ENCODE measurements at regions not wholly inside any gene's neighbourhood (a gene's known extent, or its start where the extent isn't known, plus 50 kb on each side); places are given as distances from the start of the nearest gene placed in this dataset.
"Not testable (repeated sequence)": the region's sequence is repeated elsewhere in the genome, so short reads cannot be mapped to it uniquely, and the experiment has no call there.

- H3K4me1 ChIP-seq (ENCODE audit: insufficient read depth, low read length, poor library complexity, severe bottlenecking), result no peaks in the 10 kb centered on the region
- no peak overlapping the region for H3K4me3 ChIP-seq (ENCODE audit: low read length, poor library complexity, severe bottlenecking)
- TF ChIP-seq EZH2phosphoT487 (IDR thresholded peaks at IDR 0.05; ENCODE audit: borderline replicate concordance), result no peak
- TF ChIP-seq, protein P1, sequence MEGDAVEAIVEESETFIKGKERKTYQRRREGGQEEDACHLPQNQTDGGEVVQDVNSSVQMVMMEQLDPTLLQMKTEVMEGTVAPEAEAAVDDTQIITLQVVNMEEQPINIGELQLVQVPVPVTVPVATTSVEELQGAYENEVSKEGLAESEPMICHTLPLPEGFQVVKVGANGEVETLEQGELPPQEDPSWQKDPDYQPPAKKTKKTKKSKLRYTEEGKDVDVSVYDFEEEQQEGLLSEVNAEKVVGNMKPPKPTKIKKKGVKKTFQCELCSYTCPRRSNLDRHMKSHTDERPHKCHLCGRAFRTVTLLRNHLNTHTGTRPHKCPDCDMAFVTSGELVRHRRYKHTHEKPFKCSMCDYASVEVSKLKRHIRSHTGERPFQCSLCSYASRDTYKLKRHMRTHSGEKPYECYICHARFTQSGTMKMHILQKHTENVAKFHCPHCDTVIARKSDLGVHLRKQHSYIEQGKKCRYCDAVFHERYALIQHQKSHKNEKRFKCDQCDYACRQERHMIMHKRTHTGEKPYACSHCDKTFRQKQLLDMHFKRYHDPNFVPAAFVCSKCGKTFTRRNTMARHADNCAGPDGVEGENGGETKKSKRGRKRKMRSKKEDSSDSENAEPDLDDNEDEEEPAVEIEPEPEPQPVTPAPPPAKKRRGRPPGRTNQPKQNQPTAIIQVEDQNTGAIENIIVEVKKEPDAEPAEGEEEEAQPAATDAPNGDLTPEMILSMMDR (conservative IDR thresholded peaks at IDR 0.05; ENCODE audit: low read length), result no peak
- no peak overlapping the region for H2AFZ ChIP-seq (ENCODE audit: low read length)
- H3K9me3 ChIP-seq (ENCODE audit: insufficient read depth, low read depth, low read length), result no peaks in the 10 kb centered on the region
- no peaks in the 10 kb centered on the region for H4K20me1 ChIP-seq (ENCODE audit: insufficient read depth, low read length, poor library complexity, severe bottlenecking)
- H3K79me2 ChIP-seq (ENCODE audit: insufficient read depth, low read length), result no peaks in the 10 kb centered on the region
- H3K36me3 ChIP-seq (ENCODE audit: insufficient read depth, low read length), result no peaks in the 10 kb centered on the region
- no peaks in the 10 kb centered on the region for H3K9me2 ChIP-seq (replicated peaks; ENCODE audit: low read depth, low read length)
- no peak overlapping the region for H3K9ac ChIP-seq (ENCODE audit: low read depth, low read length, poor library complexity, severe bottlenecking)
- H3K4me2 ChIP-seq (ENCODE audit: low read depth, low read length, poor library complexity, severe bottlenecking), result no peak overlapping the region
- H3K27me3 ChIP-seq (ENCODE audit: insufficient read depth, low read length, poor library complexity, severe bottlenecking), result no peaks in the 10 kb centered on the region
- H3F3A ChIP-seq (ENCODE audit: low read depth), result no peaks in the 10 kb centered on the region
These were observed 68.6 kb upstream of the KMT2C start for GRCh38 chr7:152504367-152504766.

GRCh38 chr7:152502813-152503790 lies 67.3 kb upstream of the KMT2C start:
- Histone ChIP-seq H3F3A (ENCODE audit: low read depth) (no peaks in the 10 kb centered on the region), H3K9me2 (replicated peaks; ENCODE audit: low read depth, low read length) (no peaks in the 10 kb centered on the region), H4K20me1 (ENCODE audit: insufficient read depth, low read length, poor library complexity, severe bottlenecking) (no peaks in the 10 kb centered on the region), H3K36me3 (ENCODE audit: insufficient read depth, low read length) (no peaks in the 10 kb centered on the region), H3K79me2 (ENCODE audit: insufficient read depth, low read length) (no peaks in the 10 kb centered on the region), H3K27me3 (ENCODE audit: insufficient read depth, low read length, poor library complexity, severe bottlenecking) (no peaks in the 10 kb centered on the region), H3K9me3 (ENCODE audit: insufficient read depth, low read depth, low read length) (no peaks in the 10 kb centered on the region), H3K4me1 (ENCODE audit: insufficient read depth, low read length, poor library complexity, severe bottlenecking) (no peaks in the 10 kb centered on the region), H3K4me3 (ENCODE audit: low read length, poor library complexity, severe bottlenecking) (no peak overlapping the region), H2AFZ (ENCODE audit: low read length) (no peak overlapping the region), H3K4me2 (ENCODE audit: low read depth, low read length, poor library complexity, severe bottlenecking) (no peak overlapping the region), H3K9ac (ENCODE audit: low read depth, low read length, poor library complexity, severe bottlenecking) (no peak overlapping the region)
- TF ChIP-seq EZH2phosphoT487 (IDR thresholded peaks at IDR 0.05; ENCODE audit: borderline replicate concordance), result no peak
- TF ChIP-seq, protein P1 (conservative IDR thresholded peaks at IDR 0.05; ENCODE audit: low read length), result no peak

- H2AFZ ChIP-seq (ENCODE audit: low read length), result no peak overlapping the region
These were observed 65.7 kb upstream of the KMT2C start for GRCh38 chr7:152501506-152501905.

DNA sequence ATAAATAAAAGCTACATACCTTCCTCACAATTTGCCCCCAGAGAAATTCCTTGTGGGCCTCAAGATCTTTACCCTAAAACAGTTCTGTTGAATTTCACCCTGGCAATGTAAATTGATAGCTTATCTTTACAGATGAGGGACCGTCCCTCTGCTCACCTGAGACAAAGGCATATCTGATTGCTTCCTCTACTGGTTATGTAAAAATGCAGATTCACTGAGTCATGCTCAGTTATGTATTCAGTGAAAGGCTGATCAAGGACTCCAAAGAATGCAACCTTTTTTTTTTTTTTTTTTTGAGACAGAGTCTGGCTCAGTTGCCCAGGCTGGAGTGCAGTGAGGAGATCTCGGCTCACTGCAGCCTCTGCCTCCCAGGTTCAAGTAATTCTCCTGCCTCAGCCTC lies 64.2 kb upstream of the KMT2C start:
- H3K4me2 ChIP-seq (ENCODE audit: low read depth, low read length, poor library complexity, severe bottlenecking); H3K9ac ChIP-seq (ENCODE audit: low read depth, low read length, poor library complexity, severe bottlenecking); H3K79me2 ChIP-seq (ENCODE audit: insufficient read depth, low read length); H3K36me3 ChIP-seq (ENCODE audit: insufficient read depth, low read length); H3K9me2 ChIP-seq (replicated peaks; ENCODE audit: low read depth, low read length); H3K4me1 ChIP-seq (ENCODE audit: insufficient read depth, low read length, poor library complexity, severe bottlenecking); H2AFZ ChIP-seq (ENCODE audit: low read length); H3K27me3 ChIP-seq (ENCODE audit: insufficient read depth, low read length, poor library complexity, severe bottlenecking); H3F3A ChIP-seq (ENCODE audit: low read depth); H4K20me1 ChIP-seq (ENCODE audit: insufficient read depth, low read length, poor library complexity, severe bottlenecking); H3K9me3 ChIP-seq (ENCODE audit: insufficient read depth, low read depth, low read length); H3K4me3 ChIP-seq (ENCODE audit: low read length, poor library complexity, severe bottlenecking): not testable (repeated sequence)

More at GRCh38 chr7:152501506-152501905, 65.7 kb upstream of the KMT2C start:
- TF ChIP-seq, protein P1 (conservative IDR thresholded peaks at IDR 0.05; ENCODE audit: low read length), result no peak
- no peak for TF ChIP-seq EZH2phosphoT487 (IDR thresholded peaks at IDR 0.05; ENCODE audit: borderline replicate concordance)
- Histone ChIP-seq H3K27me3 (ENCODE audit: insufficient read depth, low read length, poor library complexity, severe bottlenecking) (no peaks in the 10 kb centered on the region), H3K4me1 (ENCODE audit: insufficient read depth, low read length, poor library complexity, severe bottlenecking) (no peaks in the 10 kb centered on the region), H3K9me2 (replicated peaks; ENCODE audit: low read depth, low read length) (no peaks in the 10 kb centered on the region), H3K9me3 (ENCODE audit: insufficient read depth, low read depth, low read length) (no peaks in the 10 kb centered on the region), H3F3A (ENCODE audit: low read depth) (no peaks in the 10 kb centered on the region), H3K4me2 (ENCODE audit: low read depth, low read length, poor library complexity, severe bottlenecking) (no peak overlapping the region), H3K4me3 (ENCODE audit: low read length, poor library complexity, severe bottlenecking) (no peak overlapping the region), H4K20me1 (ENCODE audit: insufficient read depth, low read length, poor library complexity, severe bottlenecking) (no peaks in the 10 kb centered on the region), H3K36me3 (ENCODE audit: insufficient read depth, low read length) (no peaks in the 10 kb centered on the region), H3K79me2 (ENCODE audit: insufficient read depth, low read length) (no peaks in the 10 kb centered on the region), H3K9ac (ENCODE audit: low read depth, low read length, poor library complexity, severe bottlenecking) (no peak overlapping the region)

All from Loucy (cell line).